ENCODE measurements at regions not wholly inside any gene's neighbourhood (a gene's known extent, or its start where the extent isn't known, plus 50 kb on each side); places are given as distances from the start of the nearest gene placed in this dataset.

DNA sequence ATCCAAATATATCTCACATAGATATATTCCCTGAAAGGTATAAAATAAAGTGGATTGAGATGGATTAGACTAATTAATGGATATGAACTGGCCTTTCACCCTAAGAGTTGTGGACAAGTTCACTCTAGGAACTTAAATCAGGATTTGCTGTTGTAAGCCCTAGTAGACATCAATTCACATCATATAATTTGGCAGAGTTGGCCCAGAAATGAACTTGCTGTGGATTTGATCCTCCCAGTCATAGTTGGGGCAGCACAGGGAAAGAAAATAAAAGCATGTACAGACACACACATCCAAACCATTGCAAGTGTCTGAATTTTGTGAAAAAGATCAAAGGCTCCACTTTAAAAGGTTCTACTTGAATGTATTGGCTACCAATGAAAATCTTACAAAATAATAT is 734.7 kb upstream of the NR2F2 start:
- no peak for TF ChIP-seq POLR2AphosphoS5 (IDR thresholded peaks at IDR 0.05; ENCODE audit: low read depth)
- no peak for TF ChIP-seq SPI1 (IDR thresholded peaks at IDR 0.05; ENCODE audit: borderline replicate concordance, low read depth)
- no peak for TF ChIP-seq GABPA (IDR thresholded peaks at IDR 0.05; ENCODE audit: low read depth)
- TF ChIP-seq, protein P1, sequence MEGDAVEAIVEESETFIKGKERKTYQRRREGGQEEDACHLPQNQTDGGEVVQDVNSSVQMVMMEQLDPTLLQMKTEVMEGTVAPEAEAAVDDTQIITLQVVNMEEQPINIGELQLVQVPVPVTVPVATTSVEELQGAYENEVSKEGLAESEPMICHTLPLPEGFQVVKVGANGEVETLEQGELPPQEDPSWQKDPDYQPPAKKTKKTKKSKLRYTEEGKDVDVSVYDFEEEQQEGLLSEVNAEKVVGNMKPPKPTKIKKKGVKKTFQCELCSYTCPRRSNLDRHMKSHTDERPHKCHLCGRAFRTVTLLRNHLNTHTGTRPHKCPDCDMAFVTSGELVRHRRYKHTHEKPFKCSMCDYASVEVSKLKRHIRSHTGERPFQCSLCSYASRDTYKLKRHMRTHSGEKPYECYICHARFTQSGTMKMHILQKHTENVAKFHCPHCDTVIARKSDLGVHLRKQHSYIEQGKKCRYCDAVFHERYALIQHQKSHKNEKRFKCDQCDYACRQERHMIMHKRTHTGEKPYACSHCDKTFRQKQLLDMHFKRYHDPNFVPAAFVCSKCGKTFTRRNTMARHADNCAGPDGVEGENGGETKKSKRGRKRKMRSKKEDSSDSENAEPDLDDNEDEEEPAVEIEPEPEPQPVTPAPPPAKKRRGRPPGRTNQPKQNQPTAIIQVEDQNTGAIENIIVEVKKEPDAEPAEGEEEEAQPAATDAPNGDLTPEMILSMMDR (IDR thresholded peaks at IDR 0.05; ENCODE audit: insufficient read depth, low read length): no peak
- TF ChIP-seq, protein P2, sequence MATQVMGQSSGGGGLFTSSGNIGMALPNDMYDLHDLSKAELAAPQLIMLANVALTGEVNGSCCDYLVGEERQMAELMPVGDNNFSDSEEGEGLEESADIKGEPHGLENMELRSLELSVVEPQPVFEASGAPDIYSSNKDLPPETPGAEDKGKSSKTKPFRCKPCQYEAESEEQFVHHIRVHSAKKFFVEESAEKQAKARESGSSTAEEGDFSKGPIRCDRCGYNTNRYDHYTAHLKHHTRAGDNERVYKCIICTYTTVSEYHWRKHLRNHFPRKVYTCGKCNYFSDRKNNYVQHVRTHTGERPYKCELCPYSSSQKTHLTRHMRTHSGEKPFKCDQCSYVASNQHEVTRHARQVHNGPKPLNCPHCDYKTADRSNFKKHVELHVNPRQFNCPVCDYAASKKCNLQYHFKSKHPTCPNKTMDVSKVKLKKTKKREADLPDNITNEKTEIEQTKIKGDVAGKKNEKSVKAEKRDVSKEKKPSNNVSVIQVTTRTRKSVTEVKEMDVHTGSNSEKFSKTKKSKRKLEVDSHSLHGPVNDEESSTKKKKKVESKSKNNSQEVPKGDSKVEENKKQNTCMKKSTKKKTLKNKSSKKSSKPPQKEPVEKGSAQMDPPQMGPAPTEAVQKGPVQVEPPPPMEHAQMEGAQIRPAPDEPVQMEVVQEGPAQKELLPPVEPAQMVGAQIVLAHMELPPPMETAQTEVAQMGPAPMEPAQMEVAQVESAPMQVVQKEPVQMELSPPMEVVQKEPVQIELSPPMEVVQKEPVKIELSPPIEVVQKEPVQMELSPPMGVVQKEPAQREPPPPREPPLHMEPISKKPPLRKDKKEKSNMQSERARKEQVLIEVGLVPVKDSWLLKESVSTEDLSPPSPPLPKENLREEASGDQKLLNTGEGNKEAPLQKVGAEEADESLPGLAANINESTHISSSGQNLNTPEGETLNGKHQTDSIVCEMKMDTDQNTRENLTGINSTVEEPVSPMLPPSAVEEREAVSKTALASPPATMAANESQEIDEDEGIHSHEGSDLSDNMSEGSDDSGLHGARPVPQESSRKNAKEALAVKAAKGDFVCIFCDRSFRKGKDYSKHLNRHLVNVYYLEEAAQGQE (IDR thresholded peaks at IDR 0.05; ENCODE audit: insufficient replicate concordance, low read depth): no peak
- no peak for DNase-seq (ENCODE audit: low read depth in 1 of 2, low spot score in 1 of 2)
- Histone ChIP-seq H3K4me3 (replicated peaks; ENCODE audit: insufficient read depth, low read length) (no peak overlapping the region), H3K27me3 (ENCODE audit: insufficient read depth, poor library complexity, severe bottlenecking) (no peaks in the 10 kb centered on the region), H3K27ac (replicated peaks) (no peak overlapping the region)

- no peak for DNase-seq (ENCODE audit: low read depth in 1 of 2, low spot score in 1 of 2)
- Histone ChIP-seq H3K27me3 (ENCODE audit: insufficient read depth, poor library complexity, severe bottlenecking) (no peaks in the 10 kb centered on the region), H3K4me3 (replicated peaks; ENCODE audit: insufficient read depth, low read length) (no peak overlapping the region), H3K27ac (replicated peaks) (no peak overlapping the region)
- TF ChIP-seq, protein P2 (IDR thresholded peaks at IDR 0.05; ENCODE audit: insufficient replicate concordance, low read depth): no peak
- TF ChIP-seq SPI1 (IDR thresholded peaks at IDR 0.05; ENCODE audit: borderline replicate concordance, low read depth): no peak
- TF ChIP-seq POLR2AphosphoS5 (IDR thresholded peaks at IDR 0.05; ENCODE audit: low read depth): no peak
- TF ChIP-seq GABPA (IDR thresholded peaks at IDR 0.05; ENCODE audit: low read depth): no peak
- TF ChIP-seq, protein P1 (IDR thresholded peaks at IDR 0.05; ENCODE audit: insufficient read depth, low read length): no peak
Observed at GRCh38 chr15:95596496-95596895, 734.0 kb upstream of the NR2F2 start.

DNA sequence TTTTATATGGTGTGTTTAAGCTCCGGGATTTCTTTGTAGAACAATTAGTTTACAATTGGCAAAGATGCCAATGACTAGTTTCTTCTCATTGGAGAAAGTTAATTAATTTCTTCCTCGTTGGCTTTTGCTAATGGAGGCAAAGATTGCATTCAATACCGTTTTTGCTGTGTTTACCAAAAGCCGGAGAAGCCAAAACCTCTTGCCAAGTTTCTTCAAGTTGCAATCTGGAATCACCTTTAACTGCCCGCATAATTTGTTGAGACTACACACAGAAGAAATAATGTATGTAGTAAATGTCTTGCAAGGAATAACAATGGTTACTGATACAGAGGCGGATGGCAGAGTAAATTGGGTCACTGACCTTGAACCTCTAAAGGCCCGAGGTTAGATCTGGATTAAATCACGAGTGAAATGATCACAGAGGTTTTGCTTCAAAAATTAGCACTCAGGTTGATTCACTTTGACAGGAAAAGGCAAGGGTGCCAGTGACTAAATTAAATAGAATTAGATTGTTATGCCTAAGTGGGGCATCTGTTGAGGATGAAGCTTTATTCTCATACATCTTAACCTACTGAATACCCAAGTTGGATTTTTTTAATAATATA is 732.1 kb upstream of the NR2F2 start:
- TF ChIP-seq POLR2AphosphoS5 (IDR thresholded peaks at IDR 0.05; ENCODE audit: low read depth) (no peak), GABPA (IDR thresholded peaks at IDR 0.05; ENCODE audit: low read depth) (no peak), SPI1 (IDR thresholded peaks at IDR 0.05; ENCODE audit: borderline replicate concordance, low read depth) (no peak)
- TF ChIP-seq, protein P1 (IDR thresholded peaks at IDR 0.05; ENCODE audit: insufficient read depth, low read length): no peak
- TF ChIP-seq, protein P2 (IDR thresholded peaks at IDR 0.05; ENCODE audit: insufficient replicate concordance, low read depth): no peak
- DNase-seq (ENCODE audit: low read depth in 1 of 2, low spot score in 1 of 2): no peak
- H3K27me3 ChIP-seq (ENCODE audit: insufficient read depth, poor library complexity, severe bottlenecking): no peaks in the 10 kb centered on the region
- no peak overlapping the region for H3K4me3 ChIP-seq (replicated peaks; ENCODE audit: insufficient read depth, low read length)
- H3K27ac ChIP-seq (replicated peaks): no peak overlapping the region
